GM06990 (cell line): ENCODE measurements at regions not wholly inside any gene's neighbourhood (a gene's known extent, or its start where the extent isn't known, plus 50 kb on each side); places are given as distances from the start of the nearest gene placed in this dataset.

Experiments used
- DNase-seq: peaks from one replicate; pipeline ENCODE4 v3.0.0-alpha.2; 2011; ENCODE audit not compliant: insufficient read length; ENCODE audit errors: extremely low read depth
- H3K27me3 ChIP-seq: replicated peaks from 2 replicates; pipeline ENCODE4 v1.6.0; 2011; ENCODE audit warnings: low read length; ENCODE audit not compliant: control insufficient read depth, insufficient read depth
- H3K36me3 ChIP-seq: 2 replicates; pipeline ENCODE4 v1.5.1; 2011; ENCODE audit warnings: low read length; ENCODE audit not compliant: control insufficient read depth, insufficient read depth
- H3K4me3 ChIP-seq: replicated peaks from 2 replicates; pipeline ENCODE4 v1.5.1; 2011; ENCODE audit warnings: low read depth, mild to moderate bottlenecking, control low read depth, low read length
- TF ChIP-seq, protein P1 (sequence below): IDR thresholded peaks from 2 replicates; pipeline ENCODE4 v1.5.1; 2011; ENCODE audit warnings: low read length, control low read depth, mild to moderate bottlenecking, inconsistent platforms; ENCODE audit not compliant: insufficient read depth, poor library complexity, severe bottlenecking

GRCh38 chr3:152113992-152114651 lies 154.6 kb upstream of the MBNL1 start:
- no peaks in the 10 kb centered on the region for H3K27me3 ChIP-seq
- H3K4me3 ChIP-seq = no peak overlapping the region
- TF ChIP-seq, protein P1, sequence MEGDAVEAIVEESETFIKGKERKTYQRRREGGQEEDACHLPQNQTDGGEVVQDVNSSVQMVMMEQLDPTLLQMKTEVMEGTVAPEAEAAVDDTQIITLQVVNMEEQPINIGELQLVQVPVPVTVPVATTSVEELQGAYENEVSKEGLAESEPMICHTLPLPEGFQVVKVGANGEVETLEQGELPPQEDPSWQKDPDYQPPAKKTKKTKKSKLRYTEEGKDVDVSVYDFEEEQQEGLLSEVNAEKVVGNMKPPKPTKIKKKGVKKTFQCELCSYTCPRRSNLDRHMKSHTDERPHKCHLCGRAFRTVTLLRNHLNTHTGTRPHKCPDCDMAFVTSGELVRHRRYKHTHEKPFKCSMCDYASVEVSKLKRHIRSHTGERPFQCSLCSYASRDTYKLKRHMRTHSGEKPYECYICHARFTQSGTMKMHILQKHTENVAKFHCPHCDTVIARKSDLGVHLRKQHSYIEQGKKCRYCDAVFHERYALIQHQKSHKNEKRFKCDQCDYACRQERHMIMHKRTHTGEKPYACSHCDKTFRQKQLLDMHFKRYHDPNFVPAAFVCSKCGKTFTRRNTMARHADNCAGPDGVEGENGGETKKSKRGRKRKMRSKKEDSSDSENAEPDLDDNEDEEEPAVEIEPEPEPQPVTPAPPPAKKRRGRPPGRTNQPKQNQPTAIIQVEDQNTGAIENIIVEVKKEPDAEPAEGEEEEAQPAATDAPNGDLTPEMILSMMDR = no peak
- no peak for DNase-seq
- H3K36me3 ChIP-seq = no peaks in the 10 kb centered on the region

DNA sequence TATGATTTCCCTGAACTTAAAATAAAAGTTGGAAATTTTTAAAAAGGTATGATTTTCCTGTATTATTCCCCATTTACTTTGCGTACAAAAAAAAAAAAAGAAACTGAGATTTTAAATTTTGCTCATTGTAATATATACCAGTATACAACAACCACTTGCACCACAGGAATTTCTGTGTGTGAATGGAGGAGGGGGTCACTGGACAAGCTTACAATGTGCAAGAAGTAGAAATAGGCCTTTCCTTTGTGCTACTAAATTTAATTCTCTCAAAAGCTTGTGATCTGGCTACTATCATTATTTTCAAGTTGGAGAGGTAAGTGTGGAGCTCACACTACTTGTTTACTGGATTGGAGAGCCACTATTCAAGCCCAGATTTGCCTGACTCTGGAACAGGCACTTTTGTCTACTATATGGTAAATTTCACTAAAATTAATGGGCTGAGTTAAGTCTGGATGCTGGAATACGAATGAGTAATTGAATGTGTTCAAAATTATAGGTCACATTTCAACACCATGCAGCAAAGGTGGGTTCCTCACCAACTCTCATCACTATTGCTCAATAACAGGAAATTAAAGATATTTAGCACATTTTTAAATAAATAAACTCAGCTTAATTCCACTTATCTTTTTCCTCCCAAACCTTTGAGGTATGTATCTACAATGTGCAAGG lies 148.0 kb upstream of the MBNL1 start:
- H3K27me3 ChIP-seq = no peaks in the 10 kb centered on the region
- no peak for DNase-seq

GRCh38 chr3:152121270-152121636 lies 147.5 kb upstream of the MBNL1 start:
- H3K36me3 ChIP-seq = no peaks in the 10 kb centered on the region
- H3K4me3 ChIP-seq = no peak overlapping the region
- TF ChIP-seq, protein P1 = no peak
- H3K27me3 ChIP-seq = no peaks in the 10 kb centered on the region
- no peak for DNase-seq

More for the DNA sequence above, 148.0 kb upstream of the MBNL1 start:
- TF ChIP-seq, protein P1 = no peak
- Histone ChIP-seq H3K36me3 (no peaks in the 10 kb centered on the region), H3K4me3 (no peak overlapping the region)

DNA sequence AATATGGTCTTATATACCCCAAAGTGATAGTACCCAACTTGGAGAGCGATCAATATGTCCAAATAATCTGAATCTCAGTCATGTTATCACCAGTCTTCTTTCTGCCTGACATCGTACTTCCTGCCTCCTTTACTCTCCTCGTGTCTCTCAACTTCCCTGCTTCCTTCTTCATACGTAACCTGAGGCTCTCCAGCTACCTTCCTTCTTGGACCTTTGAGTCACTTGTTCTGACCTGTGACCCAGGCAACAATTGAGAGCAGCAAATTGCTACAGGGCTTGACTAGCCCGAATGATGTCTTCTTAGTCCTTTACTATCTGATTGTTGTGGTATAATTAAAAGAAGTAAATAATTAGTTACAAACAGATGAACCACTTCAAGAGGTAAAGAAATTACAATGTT lies 145.9 kb upstream of the MBNL1 start:
- TF ChIP-seq, protein P1 = no peak
- no peak for DNase-seq
- H3K4me3 ChIP-seq = no peak overlapping the region

GRCh38 chr3:152123457-152123856 lies 145.3 kb upstream of the MBNL1 start:
- no peak for DNase-seq
- no peak overlapping the region for H3K4me3 ChIP-seq
- H3K36me3 ChIP-seq = no peaks in the 10 kb centered on the region
- no peaks in the 10 kb centered on the region for H3K27me3 ChIP-seq
- TF ChIP-seq, protein P1 = no peak

More for the DNA sequence above, 145.9 kb upstream of the MBNL1 start:
- no peaks in the 10 kb centered on the region for H3K36me3 ChIP-seq
- no peaks in the 10 kb centered on the region for H3K27me3 ChIP-seq

DNA sequence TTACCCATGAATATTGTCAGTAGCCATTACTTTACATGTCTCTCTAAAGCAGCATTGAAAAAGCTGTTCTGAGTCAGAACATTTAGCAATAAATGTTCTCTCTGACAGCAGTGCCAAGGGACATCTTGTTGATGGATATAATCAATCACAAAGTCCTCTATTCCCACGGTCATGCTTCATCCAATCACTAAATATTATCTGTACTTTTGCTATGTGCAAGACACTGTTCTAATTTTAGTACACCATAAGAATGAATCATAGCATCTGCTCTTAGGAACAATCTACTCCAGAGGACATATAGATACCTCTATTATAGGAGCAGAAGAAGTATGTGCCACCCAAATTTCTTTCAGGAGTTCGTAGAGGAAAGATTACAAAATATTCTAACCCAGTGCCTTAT lies 142.5 kb upstream of the MBNL1 start:
- peak; percentile 17 for DNase-seq
- H3K4me3 ChIP-seq = no peak overlapping the region
- TF ChIP-seq, protein P1 = no peak
- H3K36me3 ChIP-seq = no peaks in the 10 kb centered on the region
- no peaks in the 10 kb centered on the region for H3K27me3 ChIP-seq
